NCI-H748 treated with DMSO at 0.1 percent for 48 hours (cell line): ENCODE measurements at regions not wholly inside any gene's neighbourhood (a gene's known extent, or its start where the extent isn't known, plus 50 kb on each side); places are given as distances from the start of the nearest gene placed in this dataset.

ENCODE experiments used
- DNase-seq: peaks from one replicate; lab custom pipeline; 2025; lab: John Stamatoyannopoulos, UW

- no peak for DNase-seq
These were observed 271.1 kb downstream of the GALR1 start for GRCh38 chr18:77520767-77521166.

GRCh38 chr18:77522051-77522675, 272.5 kb downstream of the GALR1 start:
- no peak for DNase-seq

- DNase-seq: no peak
These were observed 275.3 kb downstream of the GALR1 start for GRCh38 chr18:77524909-77525308.

GRCh38 chr18:77526962-77527361, 277.3 kb downstream of the GALR1 start:
- no peak for DNase-seq

- DNase-seq: no peak
These were observed 279.2 kb downstream of the GALR1 start for GRCh38 chr18:77528872-77529271.

GRCh38 chr18:77529492-77530176, 280.0 kb downstream of the GALR1 start:
- no peak for DNase-seq

GRCh38 chr18:77530732-77531131, 281.1 kb downstream of the GALR1 start:
- no peak for DNase-seq

- DNase-seq: no peak
These were observed 290.2 kb downstream of the GALR1 start for GRCh38 chr18:77539860-77540259.

GRCh38 chr18:77544792-77545191, 295.1 kb downstream of the GALR1 start:
- DNase-seq: no peak

- DNase-seq: no peak
These were observed 298.1 kb downstream of the GALR1 start for GRCh38 chr18:77547757-77548156.

GRCh38 chr18:77548790-77549420, 299.3 kb downstream of the GALR1 start:
- DNase-seq: no peak

- no peak for DNase-seq
These were observed 301.0 kb downstream of the GALR1 start for GRCh38 chr18:77550625-77551024.

GRCh38 chr18:77551055-77551454, 301.4 kb downstream of the GALR1 start:
- no peak for DNase-seq

- DNase-seq: no peak
These were observed 303.3 kb downstream of the GALR1 start for GRCh38 chr18:77552945-77553344.

GRCh38 chr18:77554061-77554460, 304.4 kb downstream of the GALR1 start:
- DNase-seq: no peak

GRCh38 chr18:77557046-77557587, 307.5 kb downstream of the GALR1 start:
- DNase-seq: no peak

GRCh38 chr18:77559274-77559910, 309.7 kb downstream of the GALR1 start:
- DNase-seq: no peak

GRCh38 chr18:77560341-77560992, 310.8 kb downstream of the GALR1 start:
- no peak for DNase-seq

- no peak for DNase-seq
These were observed 317.0 kb downstream of the GALR1 start for GRCh38 chr18:77566604-77567003.

GRCh38 chr18:77567205-77567604, 317.6 kb downstream of the GALR1 start:
- no peak for DNase-seq

GRCh38 chr18:77571743-77572142, 322.1 kb downstream of the GALR1 start:
- no peak for DNase-seq

GRCh38 chr18:77572537-77572936, 322.9 kb downstream of the GALR1 start:
- no peak for DNase-seq
